Panc1 (cell line): ENCODE measurements at regions not wholly inside any gene's neighbourhood (a gene's known extent, or its start where the extent isn't known, plus 50 kb on each side); places are given as distances from the start of the nearest gene placed in this dataset.

Source experiments
- CTCF ChIP-seq: fragments of 450-650 bp; IDR thresholded peaks from 2 replicates; pipeline ENCODE4 v1.5.1; 2017; ENCODE audit warnings: mild to moderate bottlenecking
- POLR2AphosphoS5 ChIP-seq: IDR thresholded peaks from 2 replicates; pipeline ENCODE4 v1.6.1; 2012; ENCODE audit warnings: mild to moderate bottlenecking, low read depth, low read length, moderate library complexity
- REST ChIP-seq, 2 experiments: IDR thresholded peaks; 2 replicates each; pipeline ENCODE4 v1.6.1; 2011 to 2012; ENCODE audit warnings: low read depth in 2 of 2, control low read depth in 1 of 2, low read length in 1 of 2, mild to moderate bottlenecking in 1 of 2, moderate library complexity in 1 of 2; ENCODE audit not compliant: insufficient read depth in 1 of 2
- SIN3A ChIP-seq: IDR thresholded peaks from 2 replicates; pipeline ENCODE4 v1.6.1; 2012; ENCODE audit warnings: low read depth, mild to moderate bottlenecking, low read length, moderate library complexity, borderline replicate concordance; ENCODE audit not compliant: insufficient read depth

- no peak for TF ChIP-seq CTCF
- no peak for TF ChIP-seq POLR2AphosphoS5
- TF ChIP-seq REST (IDR thresholded peaks at IDR 0.05; ENCODE audit: insufficient read depth in 1 of 2, low read depth in 2 of 2, low read length in 1 of 2) = no peak
- TF ChIP-seq SIN3A = no peak
Measured at GRCh38 chr1:56095696-56096665, 483.4 kb downstream of the PLPP3 start.
